H1 (cell line): ENCODE measurements at regions not wholly inside any gene's neighbourhood (a gene's known extent, or its start where the extent isn't known, plus 50 kb on each side); places are given as distances from the start of the nearest gene placed in this dataset.

Experiments used
- CTCF ChIA-PET: fragments of 300-600 bp; sonication (Branson Sonifier 250); formaldehyde crosslinking; loops from one replicate; lab custom pipeline; 2021; ENCODE audit not compliant: partially characterized antibody; lab: Charles Lee
- POLR2A ChIA-PET: fragments of 300-600 bp; sonication (Branson Sonifier 250); formaldehyde crosslinking; loops from one replicate; lab custom pipeline; 2021; ENCODE audit warnings: inconsistent platforms; ENCODE audit not compliant: partially characterized antibody; lab: Charles Lee
- DNase-seq, 2 experiments: peaks; one replicate each; pipeline versions ENCODE4 v3.0.0 to v3.0.0-alpha.2; 2010 to 2022; ENCODE audit warnings: low spot score in 2 of 2, low read depth in 1 of 2, mixed read lengths in 1 of 2
- FAIRE-seq: peaks from 2 replicates; lab custom pipeline; 2011; peaks lifted over from hg19 to GRCh38; lab: Jason Lieb, UNC
- H2AFZ ChIP-seq: 2 replicates; pipeline ENCODE4 v1.8.1; 2012; ENCODE audit warnings: low read length, inconsistent platforms
- H2AK5ac ChIP-seq: 2 replicates; pipeline ENCODE4 v1.6.1; 2013; ENCODE audit warnings: low read depth, low read length
- H2BK120ac ChIP-seq: replicated peaks from 2 replicates; pipeline ENCODE3; 2013; ENCODE audit warnings: low read depth, low read length, inconsistent platforms
- H2BK12ac ChIP-seq: 2 replicates; pipeline ENCODE4 v1.6.1; 2013; ENCODE audit warnings: low read depth, low read length
- H2BK15ac ChIP-seq: 2 replicates; pipeline ENCODE4 v1.6.1; 2013; ENCODE audit warnings: low read length
- H2BK20ac ChIP-seq: 2 replicates; pipeline ENCODE4 v1.6.1; 2013; ENCODE audit warnings: low read length
- H2BK5ac ChIP-seq: 2 replicates; pipeline ENCODE4 v1.6.1; 2013; ENCODE audit warnings: low read depth, low read length
- H3K14ac ChIP-seq: 2 replicates; pipeline ENCODE4 v1.6.1; 2013; ENCODE audit warnings: inconsistent platforms; ENCODE audit not compliant: insufficient read length
- H3K18ac ChIP-seq: 2 replicates; pipeline ENCODE4 v1.6.1; 2013; ENCODE audit warnings: low read length; ENCODE audit errors: extremely low read depth
- H3K23ac ChIP-seq: 2 replicates; pipeline ENCODE4 v1.6.1; 2013; ENCODE audit warnings: inconsistent platforms; ENCODE audit not compliant: insufficient read length
- H3K23me2 ChIP-seq: 2 replicates; pipeline ENCODE4 v1.6.1; 2013; ENCODE audit warnings: low read depth, low read length
- H3K27ac ChIP-seq: 2 replicates; pipeline ENCODE4 v1.6.1; 2011; ENCODE audit warnings: low read depth, low read length, inconsistent platforms
- H3K27me3 ChIP-seq, 4 experiments: replicated peaks in 1 of 4; 1 replicate in 1 of 4; 2 replicates in 3 of 4; pipeline versions ENCODE4 v1.6.1 to v1.8.1; 2011 to 2013; ENCODE audit warnings: low read length in 3 of 4, mild to moderate bottlenecking in 3 of 4, inconsistent platforms in 2 of 4, mixed read lengths in 2 of 4, moderate library complexity in 1 of 4; ENCODE audit not compliant: control insufficient read depth in 3 of 4, insufficient read depth in 3 of 4; ENCODE audit errors: extremely low read depth in 1 of 4
- H3K36me3 ChIP-seq, 4 experiments: 2 replicates each; pipeline versions ENCODE4 v1.6.1 to v1.8.1; 2011 to 2013; ENCODE audit warnings: mild to moderate bottlenecking in 4 of 4, low read length in 3 of 4, moderate library complexity in 2 of 4, control low read depth in 1 of 4, inconsistent platforms in 1 of 4; ENCODE audit not compliant: insufficient read depth in 4 of 4, control insufficient read depth in 2 of 4
- H3K4ac ChIP-seq: replicated peaks from 2 replicates; pipeline ENCODE3; 2013; ENCODE audit warnings: low read length, low read depth, mixed read lengths, inconsistent platforms; ENCODE audit not compliant: insufficient read length
- H3K4me1 ChIP-seq, 4 experiments: replicated peaks in 1 of 4; 1 replicate in 1 of 4; 2 replicates in 3 of 4; pipeline versions ENCODE4 v1.6.1 to v1.8.1; 2011 to 2013; ENCODE audit warnings: low read length in 3 of 4, inconsistent platforms in 2 of 4, mixed read lengths in 1 of 4; ENCODE audit not compliant: insufficient read depth in 4 of 4, control insufficient read depth in 3 of 4
- H3K4me2 ChIP-seq, 2 experiments: 2 replicates each; pipeline versions ENCODE4 v1.6.1 to v1.8.1; 2011 to 2013; ENCODE audit warnings: low read depth in 2 of 2, low read length in 2 of 2, control low read depth in 1 of 2, inconsistent platforms in 1 of 2, mild to moderate bottlenecking in 1 of 2; ENCODE audit not compliant: insufficient read depth in 1 of 2
- H3K4me3 ChIP-seq, 4 experiments: fragments of 200-600, 300-600 bp in 1 of 4; sonication (generic), shearing (Covaris generic), sonication (Bioruptor Twin) in 1 of 4; 2 replicates each; pipeline versions ENCODE4 v1.5.1 to v1.8.1; 2011 to 2016; ENCODE audit warnings: low read length in 4 of 4, low read depth in 3 of 4, control low read depth in 2 of 4, inconsistent platforms in 2 of 4, mild to moderate bottlenecking in 2 of 4, mixed read lengths in 1 of 4, moderate library complexity in 1 of 4; ENCODE audit not compliant: insufficient read depth in 2 of 4; ENCODE audit errors: extremely low read depth in 1 of 4
- H3K56ac ChIP-seq: replicated peaks from 2 replicates; pipeline ENCODE3; 2013; ENCODE audit warnings: low read depth, mild to moderate bottlenecking, mixed read lengths, low read length, inconsistent platforms; ENCODE audit not compliant: insufficient read length
- H3K79me1 ChIP-seq: 2 replicates; pipeline ENCODE4 v1.6.1; 2013; ENCODE audit warnings: low read depth, low read length, control low read depth
- H3K79me2 ChIP-seq, 2 experiments: 2 replicates each; pipeline versions ENCODE4 v1.6.1 to v1.8.1; 2012 to 2013; ENCODE audit warnings: low read length in 2 of 2, mild to moderate bottlenecking in 2 of 2, inconsistent platforms in 1 of 2; ENCODE audit not compliant: insufficient read depth in 2 of 2, control insufficient read depth in 1 of 2
- H3K9ac ChIP-seq, 4 experiments: replicated peaks in 1 of 4; 1 replicate in 1 of 4; 2 replicates in 3 of 4; pipeline versions ENCODE4 v1.6.1 to v1.8.1; 2011 to 2013; ENCODE audit warnings: low read depth in 3 of 4, low read length in 3 of 4, control low read depth in 2 of 4, mild to moderate bottlenecking in 2 of 4, moderate library complexity in 2 of 4, inconsistent platforms in 1 of 4; ENCODE audit errors: extremely low read depth in 1 of 4
- H3K9me3 ChIP-seq, 2 experiments: 2 replicates each; pipeline versions ENCODE4 v1.6.1 to v1.8.1; 2012 to 2013; ENCODE audit warnings: mild to moderate bottlenecking in 2 of 2, moderate library complexity in 2 of 2, control low read depth in 1 of 2, inconsistent platforms in 1 of 2, low read depth in 1 of 2, low read length in 1 of 2, mixed read lengths in 1 of 2; ENCODE audit not compliant: insufficient read depth in 2 of 2
- H4K20me1 ChIP-seq, 2 experiments: replicated peaks in 1 of 2; 2 replicates each; pipeline versions ENCODE3 to v1.8.1; 2011 to 2013; ENCODE audit warnings: inconsistent platforms in 2 of 2, low read length in 2 of 2, mild to moderate bottlenecking in 1 of 2; ENCODE audit not compliant: insufficient read depth in 2 of 2, control insufficient read depth in 1 of 2
- H4K5ac ChIP-seq: 2 replicates; pipeline ENCODE4 v1.6.1; 2013; ENCODE audit warnings: low read length, low read depth, mixed read lengths, inconsistent platforms; ENCODE audit not compliant: insufficient read length
- H4K8ac ChIP-seq: 2 replicates; pipeline ENCODE4 v1.8.0; 2013; ENCODE audit warnings: mild to moderate bottlenecking, moderate library complexity, low read length, inconsistent platforms; ENCODE audit not compliant: insufficient read depth; ENCODE audit errors: extremely low read depth
- H4K91ac ChIP-seq: replicated peaks from 2 replicates; pipeline ENCODE3; 2013; ENCODE audit warnings: low read length, mixed read lengths, inconsistent platforms; ENCODE audit not compliant: insufficient read length
- CBX8 ChIP-seq: fragments of 300-800, 300-1000 bp; sonication (generic); IDR thresholded peaks from 2 replicates; pipeline ENCODE4 v1.7.1; 2016; ENCODE audit warnings: low read depth, low read length, borderline replicate concordance
- CHD2 ChIP-seq: IDR thresholded peaks from 2 replicates; pipeline ENCODE4 v1.6.1; 2012; ENCODE audit warnings: low read length, improper control_type of control experiment
- EGR1 ChIP-seq: IDR thresholded peaks from 2 replicates; pipeline ENCODE4 v1.6.1; 2011; ENCODE audit warnings: low read depth, low read length, borderline replicate concordance
- MAFK ChIP-seq: IDR thresholded peaks from 2 replicates; pipeline ENCODE4 v1.6.1; 2012; ENCODE audit warnings: low read depth, mild to moderate bottlenecking, improper control_type of control experiment, low read length
- RBBP5 ChIP-seq: IDR thresholded peaks from 2 replicates; pipeline ENCODE4 v1.7.1; 2012; ENCODE audit warnings: low read depth, mild to moderate bottlenecking, inconsistent platforms, low read length, moderate library complexity, borderline replicate concordance
- RXRA ChIP-seq: IDR thresholded peaks from 2 replicates; pipeline ENCODE4 v1.6.1; 2011; ENCODE audit warnings: low read depth, mild to moderate bottlenecking, low read length, moderate library complexity; ENCODE audit not compliant: insufficient read depth
- SAP30 ChIP-seq: fragments of 300-600 bp; sonication (generic); IDR thresholded peaks from 2 replicates; pipeline ENCODE4 v1.7.1; 2012; ENCODE audit warnings: low read length, moderate library complexity, mild to moderate bottlenecking, inconsistent platforms; ENCODE audit not compliant: insufficient read depth, insufficient replicate concordance
- SP4 ChIP-seq: IDR thresholded peaks from 2 replicates; pipeline ENCODE4 v1.6.1; 2012; ENCODE audit warnings: low read length, inconsistent platforms
- WGBS, 2 experiments: shearing (Covaris generic) in 1 of 2; methylation state at CpG; one replicate each; pipeline versions ENCODE4 v1.1.6 to v1.1.7; 2013 to 2015; ENCODE audit warnings: low lambda C conversion rate in 2 of 2, mixed read lengths in 2 of 2, inconsistent platforms in 1 of 2, low coverage in 1 of 2, missing lambda C conversion rate in 1 of 2; ENCODE audit not compliant: insufficient replicate concordance in 2 of 2, insufficient coverage in 1 of 2, insufficient read length in 1 of 2; ENCODE audit errors: extremely low coverage in 1 of 2, missing lambda C conversion rate in 1 of 2; 5-methylcytosine and 5-hydroxymethylcytosine counted together
- TF ChIP-seq, protein P1 (sequence below), 3 experiments: IDR thresholded peaks; 1 replicate in 2 of 3; 2 replicates in 1 of 3; pipeline versions ENCODE4 v1.5.1 to v1.6.1; 2011; ENCODE audit warnings: low read length in 3 of 3, mild to moderate bottlenecking in 3 of 3, inconsistent platforms in 2 of 3, low read depth in 1 of 3, moderate library complexity in 1 of 3; ENCODE audit not compliant: insufficient read depth in 1 of 3; ENCODE audit errors: control extremely low read depth in 1 of 3

DNA sequence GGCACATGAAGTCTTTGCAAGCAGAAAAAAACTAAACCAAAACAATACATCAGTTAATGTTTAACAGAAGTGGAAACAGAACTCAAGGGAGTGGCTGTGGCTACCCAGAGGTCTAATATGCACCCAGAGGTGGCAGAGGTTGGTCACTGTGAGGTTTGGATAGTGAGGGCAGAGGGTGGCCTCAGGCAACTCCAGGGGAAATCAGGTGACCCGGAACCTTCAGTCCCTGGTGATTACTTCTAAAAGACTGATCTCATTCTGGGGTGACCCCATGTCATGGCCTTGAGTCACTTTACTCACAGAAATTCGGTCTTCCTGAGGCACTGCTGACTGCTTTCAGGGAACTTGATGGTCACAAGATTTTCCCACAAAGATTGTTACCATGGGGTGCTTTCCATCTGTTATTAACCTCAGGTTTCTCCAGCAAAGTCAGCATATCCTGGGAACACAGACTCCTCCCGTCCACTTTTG lies 99.4 kb downstream of the TMEM17 start:
- Histone ChIP-seq H3K4ac (peak overlapping the region; percentile 61), H2BK15ac (no peak overlapping the region; the same call in 1 of the 2 replicates), H2BK5ac (peak overlapping the region; percentile 69; the same call in 1 of the 2 replicates), H3K9ac (no peak overlapping the region), H3K56ac (no peak overlapping the region), H3K9me3 (peaks cover 0 to 10% of the 10 kb centered on the region in 2 experiments; a peak in 1 of 4 replicates), H3K18ac (peak overlapping the region; percentile 91), H4K20me1 (no peaks in the 10 kb centered on the region), H3K4me2 (no peak overlapping the region), H3K4me1 (peaks cover 4 to 10% (median 6%) of the 10 kb centered on the region in 4 experiments; a peak in 6 of 7 replicates), H3K36me3 (no peaks in the 10 kb centered on the region), H2BK120ac (peak overlapping the region; percentile 31), H3K27ac (no peak overlapping the region), H2BK12ac (peak overlapping the region; percentile 70; the same call in 1 of the 2 replicates), H3K23me2 (no peaks in the 10 kb centered on the region), H3K14ac (no peak overlapping the region), H3K4me3 (no peak overlapping the region), H3K23ac (no peak overlapping the region), H3K27me3 (no peaks in the 10 kb centered on the region), H3K79me1 (no peaks in the 10 kb centered on the region), H2AK5ac (peak overlapping the region; percentile 93; the same call in 1 of the 2 replicates), H4K91ac (peak overlapping the region; percentile 0), H2BK20ac (peak overlapping the region; percentile 88), H4K5ac (peak overlapping the region; percentile 10), H4K8ac (no peak overlapping the region), H2AFZ (no peak overlapping the region), H3K79me2 (no peaks in the 10 kb centered on the region)
- DNase-seq (no peak), FAIRE-seq (no peak)
- CTCF ChIA-PET: no interaction called here
- POLR2A ChIA-PET: no interaction called here
- TF ChIP-seq CHD2 (no peak), MAFK (no peak), SAP30 (no peak), RBBP5 (no peak), EGR1 (no peak), SP4 (no peak), CBX8 (no peak), RXRA (no peak)
- TF ChIP-seq, protein P1, sequence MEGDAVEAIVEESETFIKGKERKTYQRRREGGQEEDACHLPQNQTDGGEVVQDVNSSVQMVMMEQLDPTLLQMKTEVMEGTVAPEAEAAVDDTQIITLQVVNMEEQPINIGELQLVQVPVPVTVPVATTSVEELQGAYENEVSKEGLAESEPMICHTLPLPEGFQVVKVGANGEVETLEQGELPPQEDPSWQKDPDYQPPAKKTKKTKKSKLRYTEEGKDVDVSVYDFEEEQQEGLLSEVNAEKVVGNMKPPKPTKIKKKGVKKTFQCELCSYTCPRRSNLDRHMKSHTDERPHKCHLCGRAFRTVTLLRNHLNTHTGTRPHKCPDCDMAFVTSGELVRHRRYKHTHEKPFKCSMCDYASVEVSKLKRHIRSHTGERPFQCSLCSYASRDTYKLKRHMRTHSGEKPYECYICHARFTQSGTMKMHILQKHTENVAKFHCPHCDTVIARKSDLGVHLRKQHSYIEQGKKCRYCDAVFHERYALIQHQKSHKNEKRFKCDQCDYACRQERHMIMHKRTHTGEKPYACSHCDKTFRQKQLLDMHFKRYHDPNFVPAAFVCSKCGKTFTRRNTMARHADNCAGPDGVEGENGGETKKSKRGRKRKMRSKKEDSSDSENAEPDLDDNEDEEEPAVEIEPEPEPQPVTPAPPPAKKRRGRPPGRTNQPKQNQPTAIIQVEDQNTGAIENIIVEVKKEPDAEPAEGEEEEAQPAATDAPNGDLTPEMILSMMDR (IDR thresholded peaks at IDR 0.05; ENCODE audit: control extremely low read depth in 1 of 3, insufficient read depth in 1 of 3, low read depth in 1 of 3, low read length in 3 of 3): no peak
- 87% methylated on average over 3 of the region's 3 CpGs; no CpG with 5 or more reads in 1 of the 2 experiments for WGBS, 2 experiments
